ENCODE measurements at regions not wholly inside any gene's neighbourhood (a gene's known extent, or its start where the extent isn't known, plus 50 kb on each side); places are given as distances from the start of the nearest gene placed in this dataset.

GRCh38 chr11:81477277-81477676 is 1256.4 kb downstream of the FAM181B start:
- H3K4me3 ChIP-seq = no peak overlapping the region
- no peaks in the 10 kb centered on the region for H3K36me3 ChIP-seq (ENCODE audit: control insufficient read depth in 4 of 4, insufficient read depth in 4 of 4, low read length in 4 of 4)
- DNase-seq = no peak
- H3K27me3 ChIP-seq (ENCODE audit: control insufficient read depth in 3 of 3, insufficient read depth in 3 of 3, low read length in 2 of 3) = no peaks in the 10 kb centered on the region
- ATAC-seq (ENCODE audit: insufficient read depth, low FRiP score) = no peak
- WGBS, 2 donors = 90% methylated on average over 1 of the region's 1 CpG
- no peak for TF ChIP-seq CTCF (IDR thresholded peaks at IDR 0.05; ENCODE audit: control extremely low read depth, extremely low read depth)
- no peaks in the 10 kb centered on the region for H3K4me1 ChIP-seq (ENCODE audit: control insufficient read depth in 5 of 5, insufficient read depth in 5 of 5, low read length in 5 of 5)
- H3K27ac ChIP-seq (ENCODE audit: low read depth in 1 of 2, low read length in 1 of 2) = no peak overlapping the region
- H3K9ac ChIP-seq (ENCODE audit: insufficient read depth in 1 of 2, low read length in 2 of 2) = no peak overlapping the region
- H3K9me3 ChIP-seq (ENCODE audit: control insufficient read depth in 4 of 4, insufficient read depth in 3 of 4, low read length in 3 of 4) = no peaks in the 10 kb centered on the region

- ATAC-seq (ENCODE audit: insufficient read depth, low FRiP score) = no peak
- Histone ChIP-seq H3K9ac (ENCODE audit: insufficient read depth in 1 of 2, low read length in 2 of 2) (no peak overlapping the region), H3K27me3 (ENCODE audit: control insufficient read depth in 3 of 3, insufficient read depth in 3 of 3, low read length in 2 of 3) (no peaks in the 10 kb centered on the region), H3K36me3 (ENCODE audit: control insufficient read depth in 4 of 4, insufficient read depth in 4 of 4, low read length in 4 of 4) (no peaks in the 10 kb centered on the region), H3K9me3 (ENCODE audit: control insufficient read depth in 4 of 4, insufficient read depth in 3 of 4, low read length in 3 of 4) (no peaks in the 10 kb centered on the region), H3K27ac (ENCODE audit: low read depth in 1 of 2, low read length in 1 of 2) (no peak overlapping the region), H3K4me3 (no peak overlapping the region), H3K4me1 (ENCODE audit: control insufficient read depth in 5 of 5, insufficient read depth in 5 of 5, low read length in 5 of 5) (no peaks in the 10 kb centered on the region)
- no peak for TF ChIP-seq CTCF (IDR thresholded peaks at IDR 0.05; ENCODE audit: control extremely low read depth, extremely low read depth)
- WGBS, 2 donors = 75 to 83% methylated on average over 2 of the region's 2 CpGs
- no peak for DNase-seq
These were observed 1257.3 kb downstream of the FAM181B start for GRCh38 chr11:81476345-81476744.

GRCh38 chr11:81472646-81473045 is 1261.0 kb downstream of the FAM181B start:
- no peaks in the 10 kb centered on the region for H3K36me3 ChIP-seq (ENCODE audit: control insufficient read depth in 4 of 4, insufficient read depth in 4 of 4, low read length in 4 of 4)
- no peak overlapping the region for H3K9ac ChIP-seq (ENCODE audit: insufficient read depth in 1 of 2, low read length in 2 of 2)
- H3K27me3 ChIP-seq (ENCODE audit: control insufficient read depth in 3 of 3, insufficient read depth in 3 of 3, low read length in 2 of 3) = no peaks in the 10 kb centered on the region
- DNase-seq (no peak), ATAC-seq (ENCODE audit: insufficient read depth, low FRiP score) (no peak)
- no peaks in the 10 kb centered on the region for H3K4me1 ChIP-seq (ENCODE audit: control insufficient read depth in 5 of 5, insufficient read depth in 5 of 5, low read length in 5 of 5)
- H3K27ac ChIP-seq (ENCODE audit: low read depth in 1 of 2, low read length in 1 of 2) = no peak overlapping the region
- no peak overlapping the region for H3K4me3 ChIP-seq
- no peak for TF ChIP-seq CTCF (IDR thresholded peaks at IDR 0.05; ENCODE audit: control extremely low read depth, extremely low read depth)
- no peaks in the 10 kb centered on the region for H3K9me3 ChIP-seq (ENCODE audit: control insufficient read depth in 4 of 4, insufficient read depth in 3 of 4, low read length in 3 of 4)
- 44 to 56% methylated on average over 2 of the region's 2 CpGs for WGBS, 2 donors

GRCh38 chr11:81470446-81470845 is 1263.2 kb downstream of the FAM181B start:
- 82 to 83% methylated on average over 3 of the region's 3 CpGs for WGBS, 2 donors
- no peaks in the 10 kb centered on the region for H3K4me1 ChIP-seq (ENCODE audit: control insufficient read depth in 5 of 5, insufficient read depth in 5 of 5, low read length in 5 of 5)

More at GRCh38 chr11:81470446-81470845, 1263.2 kb downstream of the FAM181B start:
- DNase-seq = no peak
- no peak for ATAC-seq (ENCODE audit: insufficient read depth, low FRiP score)
- Histone ChIP-seq H3K4me3 (no peak overlapping the region), H3K9ac (ENCODE audit: insufficient read depth in 1 of 2, low read length in 2 of 2) (no peak overlapping the region), H3K36me3 (ENCODE audit: control insufficient read depth in 4 of 4, insufficient read depth in 4 of 4, low read length in 4 of 4) (no peaks in the 10 kb centered on the region), H3K27me3 (ENCODE audit: control insufficient read depth in 3 of 3, insufficient read depth in 3 of 3, low read length in 2 of 3) (no peaks in the 10 kb centered on the region), H3K9me3 (ENCODE audit: control insufficient read depth in 4 of 4, insufficient read depth in 3 of 4, low read length in 3 of 4) (no peaks in the 10 kb centered on the region), H3K27ac (ENCODE audit: low read depth in 1 of 2, low read length in 1 of 2) (no peak overlapping the region)
- TF ChIP-seq CTCF (IDR thresholded peaks at IDR 0.05; ENCODE audit: control extremely low read depth, extremely low read depth) = no peak

Measured in lung (tissue), 11 donors.